Spleen (tissue), 11 donors: ENCODE measurements at regions not wholly inside any gene's neighbourhood (a gene's known extent, or its start where the extent isn't known, plus 50 kb on each side); places are given as distances from the start of the nearest gene placed in this dataset.

ENCODE experiments used
- DNase-seq: peaks from one replicate; pipeline ENCODE4 v3.0.0-alpha.2; 2020
- H3K27ac ChIP-seq, 8 donors: fragments of 200-600 bp; sonication (generic) in 7 of 8; 1 replicate in 4 of 8; 2 replicates in 4 of 8; pipeline versions ENCODE4 v1.5.0 to v1.8.0; 2016 to 2021; ENCODE audit warnings: inconsistent platforms in 4 of 8, mild to moderate bottlenecking in 4 of 8, moderate library complexity in 1 of 8
- H3K27me3 ChIP-seq, 7 donors: fragments of 200-600 bp; sonication (generic) in 6 of 7; replicated peaks in 1 of 7; 1 replicate in 4 of 7; 2 replicates in 3 of 7; pipeline versions ENCODE4 v1.5.0 to v1.8.0; 2016 to 2021; ENCODE audit warnings: inconsistent platforms in 3 of 7, mild to moderate bottlenecking in 1 of 7
- H3K36me3 ChIP-seq, 6 donors: fragments of 200-600 bp; sonication (generic) in 5 of 6; 1 replicate in 4 of 6; 2 replicates in 2 of 6; pipeline versions ENCODE4 v1.5.0 to v1.8.0; 2016 to 2021; ENCODE audit warnings: inconsistent platforms in 2 of 6
- H3K4me1 ChIP-seq, 6 donors: fragments of 200-600 bp; sonication (generic) in 5 of 6; 1 replicate in 3 of 6; 2 replicates in 3 of 6; pipeline versions ENCODE4 v1.5.0 to v1.8.0; 2016 to 2021; ENCODE audit warnings: inconsistent platforms in 3 of 6
- H3K4me3 ChIP-seq, 8 donors: fragments of 200-600 bp; sonication (generic) in 7 of 8; 1 replicate in 4 of 8; 2 replicates in 4 of 8; pipeline versions ENCODE4 v1.5.0 to v1.8.0; 2016 to 2021; ENCODE audit warnings: inconsistent platforms in 4 of 8, mild to moderate bottlenecking in 4 of 8, moderate library complexity in 2 of 8
- H3K9me3 ChIP-seq, 8 donors: fragments of 200-600 bp; sonication (generic) in 7 of 8; 1 replicate in 4 of 8; 2 replicates in 4 of 8; pipeline versions ENCODE4 v1.5.0 to v1.8.0; 2016 to 2021; ENCODE audit warnings: inconsistent platforms in 4 of 8
- CTCF ChIP-seq, 11 experiments: fragments of 200-600 bp in 7 of 11; fragments of 450-650 bp in 4 of 11; sonication (generic) in 4 of 11; IDR thresholded peaks in 8 of 11; conservative IDR thresholded peaks in 3 of 11; 1 replicate in 7 of 11; 2 replicates in 4 of 11; pipeline versions ENCODE4 v1.4.0 to v1.8.0; 2016 to 2021; ENCODE audit warnings: antibody characterized with exemption in 11 of 11, inconsistent platforms in 4 of 11, mild to moderate bottlenecking in 1 of 11
- POLR2A ChIP-seq, 3 donors: fragments of 450-650 bp; IDR thresholded peaks; one replicate each; pipeline ENCODE4 v1.5.1; 2017; ENCODE audit warnings: antibody characterized with exemption in 3 of 3, mild to moderate bottlenecking in 1 of 3
- POLR2AphosphoS5 ChIP-seq, 3 donors: sonication (generic); formaldehyde crosslinking; IDR thresholded peaks; one replicate each; pipeline ENCODE4 v1.5.1; 2017; ENCODE audit warnings: antibody characterized with exemption in 3 of 3
- WGBS, 5 donors: extraction: QIAGEN DNeasy Blood & Tissue Kit in 3 of 5; methylation state at CpG; one replicate each; pipeline versions ENCODE4 v1.1.5 to v1.1.7; 2013 to 2018; 5-methylcytosine and 5-hydroxymethylcytosine counted together
- intact Hi-C: fragments of 100-400 bp; cut with DNase I; formaldehyde crosslinking; loops from one replicate; pipeline ENCODE4 v1.15.0; 2023; ENCODE audit warnings: low total_unique reads
- donor health status: healthy with polysubstance abuse.
- donor health status: DM: no; HTN: no; CAD: no; lungs with moderate emphysema.
- donor health status: DM: no; HTN: no; CAD: no.
- donor health status: Bipolar disorder and iron deficiency.
- donor health status: healthy.
- donor health status: DM: no; HTN: no; CAD: no.
- donor health status: DM: yes; HTN: yes; CAD: no.

GRCh38 chr16:77585379-77586251 lies 136.7 kb upstream of the NUDT7 start:
- no peak overlapping the region for H3K27ac ChIP-seq
- no peak for TF ChIP-seq CTCF (IDR thresholded peaks at IDR 0.05 in 8 of 11, conservative IDR thresholded peaks at IDR 0.05 in 3 of 11)
- WGBS, 5 donors = 22 to 36% (median 29%) methylated on average over 16 of the region's 16 CpGs
- no peaks in the 10 kb centered on the region for H3K36me3 ChIP-seq
- no peaks in the 10 kb centered on the region for H3K9me3 ChIP-seq
- intact Hi-C loops = no loop called here
- H3K27me3 ChIP-seq = peaks cover 0 to 53% (median 0%) of the 10 kb centered on the region in 7 donors
- H3K4me1 ChIP-seq = no peaks in the 10 kb centered on the region
- DNase-seq = no peak
- H3K4me3 ChIP-seq = no peak overlapping the region

- H3K27me3 ChIP-seq = peaks cover 0 to 34% (median 0%) of the 10 kb centered on the region in 7 donors
- WGBS, 5 donors = 73 to 78% (median 76%) methylated on average over 3 of the region's 3 CpGs
- no peaks in the 10 kb centered on the region for H3K9me3 ChIP-seq
- intact Hi-C loops = no loop called here
- DNase-seq = no peak
- no peaks in the 10 kb centered on the region for H3K4me1 ChIP-seq
- no peak overlapping the region for H3K4me3 ChIP-seq
- H3K27ac ChIP-seq = no peak overlapping the region
- TF ChIP-seq POLR2A (IDR thresholded peaks at IDR 0.05) = no peak
- TF ChIP-seq CTCF (IDR thresholded peaks at IDR 0.05 in 8 of 11, conservative IDR thresholded peaks at IDR 0.05 in 3 of 11) = no peak
- TF ChIP-seq POLR2AphosphoS5 (IDR thresholded peaks at IDR 0.05) = no peak
- no peaks in the 10 kb centered on the region for H3K36me3 ChIP-seq
Observed at GRCh38 chr16:77588389-77588788, 133.9 kb upstream of the NUDT7 start.

GRCh38 chr16:77589071-77589765 lies 133.1 kb upstream of the NUDT7 start:
- Histone ChIP-seq H3K4me3 (no peak overlapping the region), H3K27me3 (peaks cover 0 to 34% (median 0%) of the 10 kb centered on the region in 7 donors), H3K36me3 (no peaks in the 10 kb centered on the region), H3K9me3 (no peaks in the 10 kb centered on the region), H3K4me1 (no peaks in the 10 kb centered on the region), H3K27ac (no peak overlapping the region)
- 87 to 94% (median 91%) methylated on average over 9 to 10 of the region's 10 CpGs for WGBS, 5 donors
- no peak for DNase-seq
- intact Hi-C loops = no loop called here
- TF ChIP-seq POLR2A (IDR thresholded peaks at IDR 0.05) (no peak), CTCF (IDR thresholded peaks at IDR 0.05 in 8 of 11, conservative IDR thresholded peaks at IDR 0.05 in 3 of 11) (no peak)

- Histone ChIP-seq H3K27me3 (peaks cover 0 to 21% (median 0%) of the 10 kb centered on the region in 7 donors), H3K36me3 (no peaks in the 10 kb centered on the region), H3K4me1 (no peaks in the 10 kb centered on the region), H3K9me3 (no peaks in the 10 kb centered on the region), H3K27ac (no peak overlapping the region), H3K4me3 (no peak overlapping the region)
- DNase-seq = no peak
- WGBS, 5 donors = 85 to 94% (median 92%) methylated on average over 9 of the region's 9 CpGs
- no peak for TF ChIP-seq POLR2A (IDR thresholded peaks at IDR 0.05)
- intact Hi-C loops = no loop called here
Observed at GRCh38 chr16:77590707-77591106, 131.6 kb upstream of the NUDT7 start.
